GM12865 (cell line): ENCODE measurements at regions not wholly inside any gene's neighbourhood (a gene's known extent, or its start where the extent isn't known, plus 50 kb on each side); places are given as distances from the start of the nearest gene placed in this dataset.

ENCODE experiments used
- DNase-seq: peaks from one replicate; pipeline ENCODE4 v3.0.0; 2010; ENCODE audit warnings: low read depth
- H3K4me3 ChIP-seq: 2 replicates; pipeline ENCODE4 v1.5.1; 2011; ENCODE audit warnings: mild to moderate bottlenecking, low read depth, low read length, control low read depth
- TF ChIP-seq, protein P1 (sequence below): IDR thresholded peaks from 2 replicates; pipeline ENCODE4 v1.5.1; 2011; ENCODE audit warnings: low read length, control low read depth, low read depth, inconsistent platforms; ENCODE audit not compliant: insufficient read depth; ENCODE audit errors: missing control alignments

- DNase-seq = no peak
- no peak overlapping the region for H3K4me3 ChIP-seq
- TF ChIP-seq, protein P1, sequence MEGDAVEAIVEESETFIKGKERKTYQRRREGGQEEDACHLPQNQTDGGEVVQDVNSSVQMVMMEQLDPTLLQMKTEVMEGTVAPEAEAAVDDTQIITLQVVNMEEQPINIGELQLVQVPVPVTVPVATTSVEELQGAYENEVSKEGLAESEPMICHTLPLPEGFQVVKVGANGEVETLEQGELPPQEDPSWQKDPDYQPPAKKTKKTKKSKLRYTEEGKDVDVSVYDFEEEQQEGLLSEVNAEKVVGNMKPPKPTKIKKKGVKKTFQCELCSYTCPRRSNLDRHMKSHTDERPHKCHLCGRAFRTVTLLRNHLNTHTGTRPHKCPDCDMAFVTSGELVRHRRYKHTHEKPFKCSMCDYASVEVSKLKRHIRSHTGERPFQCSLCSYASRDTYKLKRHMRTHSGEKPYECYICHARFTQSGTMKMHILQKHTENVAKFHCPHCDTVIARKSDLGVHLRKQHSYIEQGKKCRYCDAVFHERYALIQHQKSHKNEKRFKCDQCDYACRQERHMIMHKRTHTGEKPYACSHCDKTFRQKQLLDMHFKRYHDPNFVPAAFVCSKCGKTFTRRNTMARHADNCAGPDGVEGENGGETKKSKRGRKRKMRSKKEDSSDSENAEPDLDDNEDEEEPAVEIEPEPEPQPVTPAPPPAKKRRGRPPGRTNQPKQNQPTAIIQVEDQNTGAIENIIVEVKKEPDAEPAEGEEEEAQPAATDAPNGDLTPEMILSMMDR = no peak
Observed at GRCh38 chr5:2136728-2137333, 254.1 kb upstream of the IRX4 start.

- TF ChIP-seq, protein P1 = no peak
- DNase-seq = no peak
- no peak overlapping the region for H3K4me3 ChIP-seq
Observed at GRCh38 chr5:2135833-2136232, 253.1 kb upstream of the IRX4 start.

- H3K4me3 ChIP-seq = no peak overlapping the region
- TF ChIP-seq, protein P1 = no peak
Observed at GRCh38 chr5:2135354-2135753, 252.6 kb upstream of the IRX4 start.

GRCh38 chr5:2134543-2135292 is 252.0 kb upstream of the IRX4 start:
- TF ChIP-seq, protein P1 = no peak
- no peak for DNase-seq
- no peak overlapping the region for H3K4me3 ChIP-seq

More at GRCh38 chr5:2135354-2135753, 252.6 kb upstream of the IRX4 start:
- DNase-seq = no peak

- H3K4me3 ChIP-seq = no peak overlapping the region
- no peak for DNase-seq
- TF ChIP-seq, protein P1 = no peak
Observed at GRCh38 chr5:2133936-2134335, 251.2 kb upstream of the IRX4 start.

DNA sequence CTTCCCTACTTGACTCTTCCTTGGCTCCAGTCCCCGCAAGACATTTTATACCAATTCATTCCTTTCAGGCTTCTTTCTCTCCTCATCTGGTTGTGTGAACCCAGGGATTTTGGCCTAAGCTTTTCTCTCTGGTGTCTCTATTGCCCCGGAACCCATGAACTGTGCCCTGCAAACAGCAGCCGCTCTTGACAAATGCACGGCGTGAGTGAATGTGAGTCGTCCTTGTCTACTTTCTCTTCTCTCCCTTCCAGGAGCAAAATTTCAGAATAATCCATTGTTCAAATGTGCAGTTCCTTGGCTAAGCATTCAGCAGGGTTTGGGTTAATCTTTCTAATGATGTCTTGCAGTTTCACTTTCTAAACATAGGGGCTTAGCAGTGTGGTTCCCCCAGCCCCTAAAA is 250.4 kb upstream of the IRX4 start:
- TF ChIP-seq, protein P1 = no peak
- no peak overlapping the region for H3K4me3 ChIP-seq
- no peak for DNase-seq

- TF ChIP-seq, protein P1 = no peak
- DNase-seq = no peak
- no peak overlapping the region for H3K4me3 ChIP-seq
Observed at GRCh38 chr5:2132497-2132847, 249.7 kb upstream of the IRX4 start.
